Stomach (tissue), 8 donors: ENCODE measurements at regions not wholly inside any gene's neighbourhood (a gene's known extent, or its start where the extent isn't known, plus 50 kb on each side); places are given as distances from the start of the nearest gene placed in this dataset.
A peak's percentile ranks its signal among the peaks of the same experiment; 100 is the strongest.

Experiments
- DNase-seq, 2 donors: peaks; one replicate each; pipeline versions ENCODE4 v3.0.0 to v3.0.0-alpha.2; 2013 to 2019
- H3K27ac ChIP-seq, 5 donors: fragments of 200-600 bp in 4 of 5; sonication (generic) in 4 of 5; one replicate each; pipeline ENCODE4 v1.5.1; 2013 to 2019; ENCODE audit warnings: mild to moderate bottlenecking in 1 of 5, moderate library complexity in 1 of 5
- H3K27me3 ChIP-seq, 3 donors: fragments of 200-600 bp; sonication (generic); one replicate each; pipeline ENCODE4 v1.5.1; 2017 to 2019; ENCODE audit warnings: mixed run types in 1 of 3
- H3K36me3 ChIP-seq, 4 donors: fragments of 200-600 bp; sonication (generic); 1 replicate in 3 of 4; 2 replicates in 1 of 4; pipeline ENCODE4 v1.5.1; 2016 to 2019
- H3K4me1 ChIP-seq, 4 donors: fragments of 200-600 bp; sonication (generic); one replicate each; pipeline ENCODE4 v1.5.1; 2016 to 2019
- H3K4me3 ChIP-seq, 4 donors: fragments of 200-600 bp; sonication (generic) in 3 of 4; one replicate each; pipeline ENCODE4 v1.5.1; 2016 to 2019; ENCODE audit warnings: mild to moderate bottlenecking in 1 of 4
- H3K9me3 ChIP-seq, 4 donors: fragments of 200-600 bp; sonication (generic); one replicate each; pipeline ENCODE4 v1.5.1; 2016 to 2019
- CTCF ChIP-seq, 7 experiments: fragments of 450-650 bp in 4 of 7; fragments of 200-600 bp in 3 of 7; sonication (generic) in 3 of 7; IDR thresholded peaks; one replicate each; pipeline ENCODE4 v1.5.1; 2016 to 2019; ENCODE audit warnings: antibody characterized with exemption in 7 of 7, control low read depth in 2 of 7, mild to moderate bottlenecking in 1 of 7
- EP300 ChIP-seq: sonication (generic); formaldehyde crosslinking; IDR thresholded peaks from one replicate; pipeline ENCODE4 v1.6.1; 2017; ENCODE audit warnings: antibody characterized with exemption
- POLR2A ChIP-seq, 4 donors: fragments of 450-650 bp; IDR thresholded peaks; one replicate each; pipeline ENCODE4 v1.6.1; 2016; ENCODE audit warnings: antibody characterized with exemption in 4 of 4, control low read depth in 2 of 4, mild to moderate bottlenecking in 1 of 4, moderate library complexity in 1 of 4
- POLR2AphosphoS5 ChIP-seq, 3 donors: sonication (generic); formaldehyde crosslinking; IDR thresholded peaks; one replicate each; pipeline ENCODE4 v1.6.1; 2016; ENCODE audit warnings: antibody characterized with exemption in 3 of 3
- WGBS, 5 donors: extraction: QIAGEN DNeasy Blood & Tissue Kit in 3 of 5; methylation state at CpG; one replicate each; pipeline versions ENCODE4 v1.1.5 to v1.1.7; 2013 to 2018; 5-methylcytosine and 5-hydroxymethylcytosine counted together
- intact Hi-C: fragments of 100-400 bp; cut with DNase I; formaldehyde crosslinking; loops from one replicate; pipeline ENCODE4 v1.15.1; 2023; ENCODE audit warnings: low total_unique reads
- donor health status: healthy with polysubstance abuse.
- donor health status: Bipolar disorder and iron deficiency.
- donor health status: healthy.

- H3K4me3 ChIP-seq = no peak overlapping the region
- intact Hi-C loops = no loop called here
- no peaks in the 10 kb centered on the region for H3K36me3 ChIP-seq
- H3K27ac ChIP-seq = no peak overlapping the region
- TF ChIP-seq CTCF (IDR thresholded peaks at IDR 0.05) (no peak), EP300 (no peak), POLR2A (IDR thresholded peaks at IDR 0.05) (no peak), POLR2AphosphoS5 (IDR thresholded peaks at IDR 0.05) (no peak)
- WGBS, 5 donors = 51 to 73% (median 62%) methylated on average over 5 of the region's 5 CpGs
- peaks cover 0 to 3% (median 0%) of the 10 kb centered on the region in 4 donors for H3K9me3 ChIP-seq
- H3K27me3 ChIP-seq = no peaks in the 10 kb centered on the region
- peak in 1 of 2 donors; percentile 12 for DNase-seq
- no peaks in the 10 kb centered on the region for H3K4me1 ChIP-seq
Observed at GRCh38 chr10:107666214-107666613, 501.7 kb upstream of the SORCS1 start.

GRCh38 chr10:107665459-107665858 lies 501.0 kb upstream of the SORCS1 start:
- TF ChIP-seq POLR2A (IDR thresholded peaks at IDR 0.05) (no peak), CTCF (IDR thresholded peaks at IDR 0.05) (no peak)
- Histone ChIP-seq H3K27ac (no peak overlapping the region), H3K27me3 (no peaks in the 10 kb centered on the region), H3K4me3 (no peak overlapping the region), H3K36me3 (no peaks in the 10 kb centered on the region), H3K4me1 (no peaks in the 10 kb centered on the region), H3K9me3 (peaks cover 0 to 3% (median 0%) of the 10 kb centered on the region in 4 donors)
- WGBS, 5 donors = 74 to 88% (median 85%) methylated on average over 4 of the region's 4 CpGs
- intact Hi-C loops = no loop called here
- DNase-seq = no peak

- Histone ChIP-seq H3K27me3 (no peaks in the 10 kb centered on the region), H3K4me3 (no peak overlapping the region), H3K9me3 (peaks cover 0 to 3% (median 0%) of the 10 kb centered on the region in 4 donors), H3K36me3 (no peaks in the 10 kb centered on the region), H3K27ac (no peak overlapping the region), H3K4me1 (peaks cover 0 to 11% (median 0%) of the 10 kb centered on the region in 4 donors)
- intact Hi-C loops = no loop called here
- DNase-seq = no peak
- WGBS, 5 donors = 69 to 81% (median 77%) methylated on average over 3 of the region's 3 CpGs
- TF ChIP-seq EP300 = no peak
- no peak for TF ChIP-seq POLR2AphosphoS5 (IDR thresholded peaks at IDR 0.05)
- no peak for TF ChIP-seq CTCF (IDR thresholded peaks at IDR 0.05)
- TF ChIP-seq POLR2A (IDR thresholded peaks at IDR 0.05) = no peak
Observed at GRCh38 chr10:107657851-107658250, 493.3 kb upstream of the SORCS1 start.

- H3K36me3 ChIP-seq = no peaks in the 10 kb centered on the region
- peaks cover 0 to 11% (median 0%) of the 10 kb centered on the region in 4 donors for H3K4me1 ChIP-seq
- no peak overlapping the region for H3K4me3 ChIP-seq
- H3K27ac ChIP-seq = no peak overlapping the region
- no peak for DNase-seq
- no peak for TF ChIP-seq EP300
- no peak for TF ChIP-seq POLR2AphosphoS5 (IDR thresholded peaks at IDR 0.05)
- TF ChIP-seq POLR2A (IDR thresholded peaks at IDR 0.05) = no peak
- no peak for TF ChIP-seq CTCF (IDR thresholded peaks at IDR 0.05)
- no peaks in the 10 kb centered on the region for H3K9me3 ChIP-seq
- intact Hi-C loops = no loop called here
- no peaks in the 10 kb centered on the region for H3K27me3 ChIP-seq
Observed at GRCh38 chr10:107656932-107657331, 492.4 kb upstream of the SORCS1 start.
